ENCODE measurements at regions not wholly inside any gene's neighbourhood (a gene's known extent, or its start where the extent isn't known, plus 50 kb on each side); places are given as distances from the start of the nearest gene placed in this dataset.

GRCh38 chr1:105914403-105914802 is 1142.1 kb upstream of the PRMT6 start:
- no peak for TF ChIP-seq ZFYVE20 (CRISPR knock-in tag; IDR thresholded peaks at IDR 0.05; ENCODE audit: borderline replicate concordance, low read depth)
- TF ChIP-seq CTCF (CRISPR knock-in tag; IDR thresholded peaks at IDR 0.05), result no peak
- no peak for TF ChIP-seq AKAP8 (CRISPR knock-in tag; IDR thresholded peaks at IDR 0.05)
- no peak for TF ChIP-seq REST (IDR thresholded peaks at IDR 0.05; ENCODE audit: borderline replicate concordance in 1 of 2, low read depth in 1 of 2, low read length in 2 of 2)
- TF ChIP-seq THAP9 (CRISPR knock-in tag; IDR thresholded peaks at IDR 0.05; ENCODE audit: borderline replicate concordance), result no peak
- no peak for TF ChIP-seq ELF1 (CRISPR knock-in tag; IDR thresholded peaks at IDR 0.05)
- no peak for TF ChIP-seq DR1 (CRISPR knock-in tag; IDR thresholded peaks at IDR 0.05)
- TF ChIP-seq SP1 (IDR thresholded peaks at IDR 0.05), result no peak
- TF ChIP-seq SP1 (CRISPR knock-in tag; IDR thresholded peaks at IDR 0.05), result no peak
- TF ChIP-seq SMC3 (IDR thresholded peaks at IDR 0.05; ENCODE audit: low read length), result no peak
